IMR-90 (cell line): ENCODE measurements at regions not wholly inside any gene's neighbourhood (a gene's known extent, or its start where the extent isn't known, plus 50 kb on each side); places are given as distances from the start of the nearest gene placed in this dataset.

Source experiments
- ATAC-seq: fragments of 200-7000 bp; cut with Tn5 transposase; 2 replicates; pipeline ENCODE4 v1.9.1; 2020; ENCODE audit warnings: low read depth, mild to moderate bottlenecking, moderate library complexity
- BruUV-seq: library from RNA; stranded (reverse); fragments of 400-500 nt; replicated peaks from 2 replicates; lab custom pipeline; 2021; lab: Mats Ljungman, UMichigan
- CTCF ChIA-PET: fragments of 300-600 bp; formaldehyde crosslinking; extraction: SDS; loops from one replicate; lab custom pipeline; 2021; ENCODE audit warnings: antibody characterized with exemption; lab: Yijun Ruan, JAX
- POLR2A ChIA-PET: fragments of 300-600 bp; sonication (Branson Sonifier 250); formaldehyde crosslinking; loops from one replicate; lab custom pipeline; 2022; ENCODE audit warnings: antibody characterized with exemption; ENCODE audit not compliant: unreplicated experiment; lab: Charles Lee
- DNase-seq: peaks from one replicate; pipeline ENCODE4 v3.0.0; 2013
- H2AFZ ChIP-seq: replicated peaks from 2 replicates; pipeline ENCODE3; 2013; ENCODE audit warnings: low read length, mild to moderate bottlenecking; ENCODE audit not compliant: poor library complexity
- H2AK5ac ChIP-seq: 2 replicates; pipeline ENCODE4 v1.6.1; 2013; ENCODE audit warnings: low read depth, low read length, inconsistent platforms
- H2AK9ac ChIP-seq: replicated peaks from 2 replicates; pipeline ENCODE3; 2013; ENCODE audit warnings: mild to moderate bottlenecking, low read depth, low read length, moderate library complexity; ENCODE audit not compliant: poor library complexity
- H2BK120ac ChIP-seq: 2 replicates; pipeline ENCODE4 v1.6.1; 2013; ENCODE audit warnings: low read depth, low read length, inconsistent platforms
- H2BK15ac ChIP-seq: 3 replicates; pipeline ENCODE4 v1.6.1; 2013; ENCODE audit warnings: low read depth, low read length, inconsistent platforms
- H2BK20ac ChIP-seq: 2 replicates; pipeline ENCODE4 v1.6.1; 2013; ENCODE audit warnings: low read depth, mild to moderate bottlenecking, inconsistent platforms, low read length, moderate library complexity
- H2BK5ac ChIP-seq: 2 replicates; pipeline ENCODE4 v1.6.1; 2013; ENCODE audit warnings: mild to moderate bottlenecking, low read depth, low read length, inconsistent platforms; ENCODE audit not compliant: poor library complexity, severe bottlenecking
- H3K14ac ChIP-seq: replicated peaks from 2 replicates; pipeline ENCODE4 v1.6.1; 2013; ENCODE audit warnings: low read depth, low read length, inconsistent platforms
- H3K18ac ChIP-seq: 2 replicates; pipeline ENCODE4 v1.6.1; 2013; ENCODE audit warnings: low read depth, low read length, control low read depth
- H3K23ac ChIP-seq: 2 replicates; pipeline ENCODE4 v1.6.1; 2013; ENCODE audit warnings: low read depth, low read length, inconsistent platforms
- H3K27ac ChIP-seq: 2 replicates; pipeline ENCODE4 v1.5.1; 2013; ENCODE audit warnings: mild to moderate bottlenecking, control low read depth, low read length; ENCODE audit not compliant: insufficient read depth
- H3K27me3 ChIP-seq: 2 replicates; pipeline ENCODE4 v1.6.1; 2013; ENCODE audit warnings: low read length; ENCODE audit not compliant: control insufficient read depth, insufficient read depth
- H3K36me3 ChIP-seq: 2 replicates; pipeline ENCODE4 v1.6.1; 2013; ENCODE audit warnings: low read length, mixed read lengths; ENCODE audit not compliant: control insufficient read depth, insufficient read depth
- H3K4ac ChIP-seq: 2 replicates; pipeline ENCODE4 v1.6.1; 2013; ENCODE audit warnings: low read depth, low read length, inconsistent platforms
- H3K4me1 ChIP-seq: 2 replicates; pipeline ENCODE4 v1.6.1; 2013; ENCODE audit warnings: low read length, mixed read lengths; ENCODE audit not compliant: control insufficient read depth, insufficient read depth
- H3K4me2 ChIP-seq: 2 replicates; pipeline ENCODE4 v1.6.1; 2013; ENCODE audit warnings: low read depth, mild to moderate bottlenecking, control low read depth, low read length, moderate library complexity
- H3K4me3 ChIP-seq: 2 replicates; pipeline ENCODE4 v1.5.1; 2013; ENCODE audit warnings: low read depth, mild to moderate bottlenecking, control low read depth, low read length, moderate library complexity; ENCODE audit not compliant: insufficient read depth
- H3K56ac ChIP-seq: 2 replicates; pipeline ENCODE4 v1.6.1; 2013; ENCODE audit warnings: low read length, inconsistent platforms; ENCODE audit not compliant: insufficient read depth; ENCODE audit errors: extremely low read depth
- H3K79me1 ChIP-seq, 2 experiments: 2 replicates each; pipeline ENCODE4 v1.6.1; 2013; ENCODE audit warnings: low read length in 2 of 2, inconsistent platforms in 1 of 2, low read depth in 1 of 2
- H3K9ac ChIP-seq: 2 replicates; pipeline ENCODE4 v1.6.1; 2013; ENCODE audit warnings: low read depth, low read length, control low read depth
- H3K9me1 ChIP-seq: 2 replicates; pipeline ENCODE4 v1.6.1; 2013; ENCODE audit warnings: low read length, inconsistent platforms; ENCODE audit not compliant: insufficient read depth
- H3K9me3 ChIP-seq: 2 replicates; pipeline ENCODE4 v1.6.1; 2013; ENCODE audit warnings: low read length; ENCODE audit not compliant: control insufficient read depth, insufficient read depth
- H4K20me1 ChIP-seq: 2 replicates; pipeline ENCODE4 v1.6.1; 2013; ENCODE audit warnings: low read length, inconsistent platforms; ENCODE audit not compliant: insufficient read depth
- H4K5ac ChIP-seq: 2 replicates; pipeline ENCODE4 v1.6.1; 2013; ENCODE audit warnings: mild to moderate bottlenecking, low read depth, low read length, control low read depth
- H4K8ac ChIP-seq, 2 experiments: 2 replicates each; pipeline ENCODE4 v1.6.1; 2013; ENCODE audit warnings: low read depth in 2 of 2, low read length in 2 of 2, control low read depth in 1 of 2, inconsistent platforms in 1 of 2
- H4K91ac ChIP-seq: 2 replicates; pipeline ENCODE4 v1.6.1; 2013; ENCODE audit warnings: low read depth, low read length, inconsistent platforms; ENCODE audit not compliant: insufficient read depth
- BHLHE40 ChIP-seq: fragments of 150-350 bp; IDR thresholded peaks from 2 replicates; pipeline ENCODE4 v1.6.1; 2016; ENCODE audit warnings: mild to moderate bottlenecking, low read depth, low read length
- CEBPB ChIP-seq: IDR thresholded peaks from 2 replicates; pipeline ENCODE4 v1.6.1; 2012; ENCODE audit warnings: low read depth, low read length, improper control_type of control experiment
- CHD1 ChIP-seq: IDR thresholded peaks from 2 replicates; pipeline ENCODE4 v1.6.1; 2012; ENCODE audit warnings: low read depth, low read length, improper control_type of control experiment
- MAZ ChIP-seq: IDR thresholded peaks from 2 replicates; pipeline ENCODE4 v1.6.1; 2012; ENCODE audit warnings: low read depth, mild to moderate bottlenecking, low read length, improper control_type of control experiment, moderate library complexity, borderline replicate concordance
- SMC3 ChIP-seq: fragments of 150-350 bp; IDR thresholded peaks from 2 replicates; pipeline ENCODE4 v1.6.1; 2016; ENCODE audit warnings: low read depth, mild to moderate bottlenecking, antibody characterized with exemption, low read length, moderate library complexity
- WGBS, 2 experiments: methylation state at CpG; one replicate each; pipeline versions ENCODE4 v1.1.5 to v1.1.7; 2013; ENCODE audit warnings: missing lambda C conversion rate in 2 of 2; ENCODE audit not compliant: insufficient read length in 1 of 2; ENCODE audit errors: extremely low coverage in 2 of 2; 5-methylcytosine and 5-hydroxymethylcytosine counted together
- dilution Hi-C: fragments of 300-500 bp; cut with HindIII; formaldehyde crosslinking; loops from one replicate; pipeline ENCODE4 v1.14.3; 2018; ENCODE audit warnings: low sequenced_read_pairs; ENCODE audit not compliant: unreplicated experiment
- in situ Hi-C: fragments of 300-500 bp; cut with MboI; formaldehyde crosslinking; loops from 3 replicates; pipeline ENCODE4 v1.14.3; 2019; ENCODE audit warnings: low sequenced_read_pairs, inconsistent platforms, mixed read lengths
- intact Hi-C: fragments of 100-400 bp; cut with micrococcal nuclease; formaldehyde crosslinking; loops from 2 replicates; pipeline ENCODE4 v1.10.0; 2022
- TF ChIP-seq, protein P1 (sequence below): fragments of 150-350 bp; IDR thresholded peaks from 2 replicates; pipeline ENCODE4 v1.6.1; 2017; ENCODE audit warnings: mild to moderate bottlenecking, antibody characterized with exemption, low read length, low read depth

GRCh38 chr3:176820764-176821163 is 376.5 kb downstream of the TBL1XR1 start:
- Histone ChIP-seq H3K79me1 (no peaks in the 10 kb centered on the region), H2AFZ (no peak overlapping the region), H3K36me3 (no peaks in the 10 kb centered on the region), H2AK5ac (no peak overlapping the region), H3K14ac (no peak overlapping the region), H3K9ac (no peak overlapping the region), H3K27ac (no peak overlapping the region), H3K18ac (no peak overlapping the region), H3K4ac (no peak overlapping the region), H3K4me1 (no peaks in the 10 kb centered on the region), H3K4me2 (no peak overlapping the region), H3K9me3 (no peaks in the 10 kb centered on the region), H2BK20ac (no peak overlapping the region), H2BK5ac (no peak overlapping the region), H3K4me3 (no peak overlapping the region), H4K8ac (no peak overlapping the region), H3K27me3 (no peaks in the 10 kb centered on the region), H3K23ac (no peak overlapping the region), H3K9me1 (no peaks in the 10 kb centered on the region), H4K5ac (no peak overlapping the region), H2AK9ac (no peak overlapping the region), H2BK120ac (no peak overlapping the region), H2BK15ac (no peak overlapping the region), H4K91ac (no peak overlapping the region), H4K20me1 (no peaks in the 10 kb centered on the region), H3K56ac (no peak overlapping the region)
- no TSS peak for BruUV-seq
- intact Hi-C loops = no loop called here
- ChIA-PET POLR2A (no interaction called here), CTCF (no interaction called here)
- TF ChIP-seq MAZ = no peak
- no peak for TF ChIP-seq CEBPB
- TF ChIP-seq, protein P1, sequence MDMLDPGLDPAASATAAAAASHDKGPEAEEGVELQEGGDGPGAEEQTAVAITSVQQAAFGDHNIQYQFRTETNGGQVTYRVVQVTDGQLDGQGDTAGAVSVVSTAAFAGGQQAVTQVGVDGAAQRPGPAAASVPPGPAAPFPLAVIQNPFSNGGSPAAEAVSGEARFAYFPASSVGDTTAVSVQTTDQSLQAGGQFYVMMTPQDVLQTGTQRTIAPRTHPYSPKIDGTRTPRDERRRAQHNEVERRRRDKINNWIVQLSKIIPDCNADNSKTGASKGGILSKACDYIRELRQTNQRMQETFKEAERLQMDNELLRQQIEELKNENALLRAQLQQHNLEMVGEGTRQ = no peak
- TF ChIP-seq SMC3 = no peak
- TF ChIP-seq BHLHE40 = no peak
- no peak for TF ChIP-seq CHD1
- DNase-seq (no peak), ATAC-seq (no peak)
- in situ Hi-C loops = no loop called here
- no CpG with 5 or more reads among the region's 2 CpGs for WGBS, 2 experiments
- dilution Hi-C loops = no loop called here
